ENCODE measurements at regions not wholly inside any gene's neighbourhood (a gene's known extent, or its start where the extent isn't known, plus 50 kb on each side); places are given as distances from the start of the nearest gene placed in this dataset.
"Not testable (repeated sequence)": the region's sequence is repeated elsewhere in the genome, so short reads cannot be mapped to it uniquely, and the experiment has no call there.

DNA sequence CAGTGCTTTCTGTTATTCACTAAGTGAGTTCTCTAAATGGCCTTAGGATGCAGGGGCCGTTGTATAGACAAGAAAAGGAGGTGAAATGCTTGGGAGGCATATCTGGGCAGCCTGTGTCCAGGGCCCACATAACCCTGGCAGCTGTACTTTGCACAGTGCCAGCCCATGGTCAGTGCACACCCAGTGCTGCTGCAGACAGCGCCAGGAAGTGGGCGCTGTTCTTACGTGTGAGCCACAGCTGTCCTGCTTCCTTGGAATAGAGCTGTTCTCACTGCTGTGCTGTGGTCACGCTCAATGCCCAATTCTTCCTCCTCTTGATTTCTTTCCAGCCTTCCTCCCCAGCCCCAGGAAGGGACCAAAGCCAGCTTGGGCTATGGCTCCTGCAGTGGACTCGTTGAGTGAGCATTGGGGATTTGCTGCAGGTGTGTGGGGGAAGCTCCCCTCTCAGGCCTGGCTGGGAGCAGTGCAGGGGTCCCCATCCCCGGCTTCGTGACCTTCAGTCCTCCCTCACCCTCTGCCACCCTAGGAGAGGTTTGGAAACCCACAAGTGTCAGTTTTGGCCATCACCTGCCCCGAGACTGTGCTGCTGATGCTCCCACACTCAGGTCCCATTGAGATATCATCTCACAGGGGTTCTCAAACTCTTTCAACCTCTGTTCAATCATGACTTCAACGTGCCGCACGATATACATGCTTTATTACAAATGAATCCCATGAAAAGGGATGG lies 246.8 kb upstream of the EXOC2 start:
- DNase-seq (ENCODE audit: low read depth), result no peak

- no peak for DNase-seq (ENCODE audit: low read depth)
Observed at GRCh38 chr6:938916-939315, 246.0 kb upstream of the EXOC2 start.

DNA sequence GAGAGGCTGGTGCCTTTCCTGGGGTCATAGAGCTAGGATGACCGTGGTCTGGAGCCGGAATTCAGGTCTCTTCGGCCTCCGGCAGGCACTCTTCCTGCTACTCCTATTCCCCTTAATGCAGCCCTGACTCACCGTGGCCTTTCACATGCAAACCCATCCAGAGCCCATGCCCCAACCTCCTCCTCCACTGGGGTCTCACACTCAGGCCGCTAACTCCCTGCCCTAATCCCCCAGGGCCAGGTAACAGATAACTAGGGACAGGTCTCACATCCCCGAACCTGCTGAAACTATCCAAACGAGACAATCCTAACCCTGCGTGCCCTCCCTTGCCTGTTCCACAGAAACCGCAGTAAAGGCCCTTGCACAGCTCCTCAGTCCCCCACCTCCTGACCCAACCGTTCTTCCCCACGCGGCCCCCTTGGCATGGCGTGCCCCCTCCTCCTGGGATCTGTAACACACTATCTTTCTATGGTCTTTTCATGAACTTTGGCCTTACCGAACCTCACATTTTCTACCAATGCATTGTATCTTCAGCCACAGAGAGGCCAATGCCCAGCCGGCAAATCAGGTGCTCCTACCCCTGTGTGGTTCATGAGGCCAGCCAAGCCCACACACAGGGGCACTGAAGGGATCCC lies 245.4 kb upstream of the EXOC2 start:
- DNase-seq (ENCODE audit: low read depth), result no peak

GRCh38 chr6:935582-935981 lies 242.6 kb upstream of the EXOC2 start:
- no peak for DNase-seq (ENCODE audit: low read depth)

DNA sequence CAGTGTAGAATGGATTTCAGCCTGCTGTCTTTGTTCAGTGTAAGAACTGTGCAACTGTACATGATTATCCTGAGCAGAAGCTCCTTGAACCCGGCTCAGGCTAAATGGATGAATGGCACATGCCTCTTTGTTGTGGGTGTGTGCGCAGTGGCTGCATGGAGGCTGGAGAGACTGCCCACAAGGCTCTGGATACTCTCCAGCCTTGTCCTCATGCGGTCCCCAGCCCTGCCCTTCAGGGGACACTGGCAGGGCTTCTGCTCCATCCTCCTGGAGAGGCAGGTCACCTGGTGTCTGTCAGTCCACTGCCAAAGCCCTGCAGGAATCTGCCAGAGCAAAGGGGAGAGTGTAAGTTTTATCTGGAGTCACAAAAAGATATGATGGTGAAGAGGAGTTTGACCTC lies 241.7 kb upstream of the EXOC2 start:
- DNase-seq (ENCODE audit: low read depth), result no peak

- not testable (repeated sequence) for DNase-seq (ENCODE audit: low read depth)
Observed at GRCh38 chr6:931919-932318, 239.0 kb upstream of the EXOC2 start.

DNA sequence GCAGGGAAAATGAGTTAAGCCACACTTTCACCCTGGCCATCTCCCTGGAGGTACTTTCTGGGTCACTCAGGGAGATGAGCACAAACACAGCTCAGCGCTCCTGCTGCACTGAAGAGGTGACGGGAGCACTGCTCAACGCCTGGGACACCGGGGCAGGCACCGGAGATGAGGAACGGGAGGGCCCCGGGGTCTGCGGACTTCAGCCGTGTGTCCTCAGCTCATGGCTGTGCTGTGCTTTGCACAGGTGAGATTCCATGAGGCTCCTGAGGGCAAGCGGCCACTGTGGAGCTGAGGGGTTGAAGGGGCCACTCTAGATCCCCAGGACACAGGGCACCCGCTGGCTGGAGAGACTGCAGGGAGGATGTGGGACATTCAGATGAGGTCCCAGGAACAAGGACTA lies 234.2 kb upstream of the EXOC2 start:
- DNase-seq (ENCODE audit: low read depth), result no peak

- DNase-seq (ENCODE audit: low read depth), result no peak
Observed at GRCh38 chr6:925656-926213, 232.8 kb upstream of the EXOC2 start.

DNA sequence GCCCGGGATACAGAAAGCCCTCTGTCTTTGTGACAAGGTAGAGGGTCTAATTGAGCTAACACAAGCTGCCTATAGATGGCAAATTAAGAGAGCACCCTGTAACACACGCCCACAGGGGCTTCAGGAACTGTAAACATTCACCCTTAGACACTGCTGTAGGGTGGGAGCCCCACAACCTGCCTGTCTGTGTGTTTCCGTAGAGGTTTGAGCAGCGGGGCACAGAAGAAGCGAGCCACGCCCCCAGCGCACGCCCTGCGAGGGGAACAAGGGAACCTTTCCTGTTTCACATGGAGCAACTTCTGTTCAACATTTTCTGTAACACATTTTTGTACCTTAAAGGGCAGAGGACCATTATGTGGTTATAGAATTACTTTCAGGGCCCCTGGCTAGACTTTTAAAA lies 231.7 kb upstream of the EXOC2 start:
- no peak for DNase-seq (ENCODE audit: low read depth)

DNA sequence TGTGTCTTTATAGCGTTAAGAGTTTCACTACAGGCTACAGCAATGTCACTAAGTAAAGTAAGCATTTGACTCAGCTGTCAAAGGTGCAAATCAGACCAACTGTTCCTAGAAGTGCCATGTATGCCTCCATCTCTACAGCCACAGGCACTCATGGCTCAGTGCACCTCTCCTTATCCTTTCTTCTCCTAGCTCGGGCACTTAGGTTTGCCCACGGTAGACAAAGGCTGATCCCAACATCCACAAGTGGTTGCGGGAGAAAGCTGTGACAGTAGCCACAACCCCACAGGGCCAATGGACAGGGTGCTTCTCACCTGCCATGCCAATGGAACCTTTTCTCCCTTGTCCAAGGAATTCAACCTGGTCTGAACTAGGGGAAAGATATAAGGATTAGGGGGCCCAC lies 228.5 kb upstream of the EXOC2 start:
- no peak for DNase-seq (ENCODE audit: low read depth)

DNA sequence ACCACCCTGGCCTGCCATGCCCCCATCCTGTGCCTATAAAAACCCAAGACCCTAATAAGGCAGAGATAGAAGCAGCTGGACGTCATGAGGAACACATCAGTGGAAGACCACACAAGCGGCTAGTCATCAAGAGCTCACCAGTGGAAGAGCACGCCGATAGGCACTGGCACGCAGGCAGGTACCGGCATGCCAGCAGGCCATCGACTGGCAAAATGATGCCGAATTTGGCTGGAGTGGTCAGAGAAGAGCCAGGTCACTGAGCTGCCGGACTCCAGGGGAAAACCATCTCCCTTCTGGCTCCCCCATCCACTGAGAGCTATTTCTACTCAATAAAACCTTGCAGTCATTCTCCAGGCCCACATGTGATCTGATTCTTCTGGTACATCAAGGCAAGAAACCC lies 227.6 kb upstream of the EXOC2 start:
- no peak for DNase-seq (ENCODE audit: low read depth)

GRCh38 chr6:919500-919899 lies 226.6 kb upstream of the EXOC2 start:
- no peak for DNase-seq (ENCODE audit: low read depth)

DNA sequence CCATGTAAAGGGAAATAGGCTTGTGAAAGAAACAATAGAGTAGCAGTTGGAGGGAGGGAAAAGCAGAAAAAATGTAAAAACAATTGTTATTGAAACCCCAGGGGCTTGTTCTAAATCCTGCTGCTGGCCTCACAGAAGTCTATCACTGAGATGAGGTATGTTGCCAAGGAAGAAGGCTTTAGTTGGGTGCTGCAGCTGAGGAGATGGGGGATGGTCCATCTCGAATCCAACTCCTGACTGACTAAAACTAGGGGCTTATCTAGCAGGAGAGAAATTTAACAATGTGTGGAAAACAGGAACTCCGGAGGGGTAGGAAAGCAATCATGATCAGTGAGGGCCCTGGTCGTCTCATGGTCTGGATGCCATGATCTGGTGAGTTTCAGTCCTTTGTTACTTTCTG lies 225.0 kb upstream of the EXOC2 start:
- DNase-seq (ENCODE audit: low read depth), result no peak

DNA sequence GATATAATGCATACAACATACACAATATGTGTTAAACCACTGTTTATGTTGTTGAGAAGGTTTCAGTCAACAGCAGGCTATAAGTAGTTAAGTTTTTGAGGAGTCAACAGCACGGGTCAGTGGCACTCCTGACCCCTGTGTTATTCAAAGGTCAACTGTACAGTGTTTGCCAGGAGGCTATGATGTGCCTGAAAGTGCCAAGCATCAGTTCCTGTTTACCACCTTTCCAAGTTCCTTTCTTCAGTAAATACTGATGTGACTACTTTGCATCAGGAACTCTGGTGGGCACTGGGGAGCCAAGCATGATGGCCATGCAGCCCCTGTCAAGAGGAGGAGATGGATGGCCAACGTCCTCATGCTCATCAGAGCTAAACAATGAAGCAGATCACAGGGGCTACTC lies 224.4 kb upstream of the EXOC2 start:
- DNase-seq (ENCODE audit: low read depth), result no peak

- DNase-seq (ENCODE audit: low read depth), result no peak
Observed at GRCh38 chr6:916131-916530, 223.2 kb upstream of the EXOC2 start.

DNA sequence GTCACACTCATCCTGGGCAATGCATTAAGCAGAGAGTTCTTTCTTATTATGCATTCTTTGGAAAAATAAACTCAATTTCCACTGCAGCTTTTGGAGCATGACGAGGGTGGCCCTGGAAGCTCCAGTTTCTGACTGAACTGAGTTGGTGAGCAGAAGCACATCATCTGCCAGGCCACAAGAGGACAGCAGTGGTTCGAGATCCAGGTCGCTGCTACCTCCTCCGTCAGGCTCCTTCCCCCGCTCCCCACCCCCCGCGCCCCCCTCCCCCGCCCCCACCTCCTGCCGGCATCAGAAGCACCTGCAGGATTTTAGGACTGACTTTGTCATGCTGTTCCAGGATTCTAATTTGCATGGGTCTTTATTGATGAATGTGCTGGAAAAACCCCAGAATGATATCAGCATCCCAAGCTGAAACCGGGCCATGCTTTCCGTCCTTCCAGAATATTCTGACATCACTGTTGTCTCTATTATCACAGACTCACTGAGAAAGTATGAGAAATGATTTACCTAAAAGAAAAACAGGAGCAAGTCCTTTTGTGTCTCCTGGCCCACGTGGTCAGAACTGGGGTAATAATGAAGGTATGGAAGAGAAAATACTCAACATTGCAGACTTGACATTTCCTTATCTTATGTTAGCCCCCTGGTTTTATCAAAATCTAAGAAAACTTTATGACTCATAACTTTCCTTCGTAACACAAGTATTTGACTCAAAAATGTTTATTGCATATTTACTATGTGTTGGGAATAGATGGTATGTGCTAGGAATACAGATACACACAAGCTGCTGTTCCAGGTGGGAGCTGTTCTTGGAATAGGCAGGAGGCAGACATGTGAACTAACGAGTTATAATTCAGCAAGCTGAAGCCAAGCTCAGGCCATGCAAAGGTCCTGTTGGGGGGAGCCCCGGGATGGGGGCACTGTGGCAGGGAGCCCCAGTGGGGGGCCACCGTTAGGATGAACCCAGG lies 220.2 kb upstream of the EXOC2 start:
- DNase-seq (ENCODE audit: low read depth), result peak; percentile 63

- no peak for DNase-seq (ENCODE audit: low read depth)
Observed at GRCh38 chr6:907928-908327, 215.0 kb upstream of the EXOC2 start.

GRCh38 chr6:906920-907319 lies 214.0 kb upstream of the EXOC2 start:
- no peak for DNase-seq (ENCODE audit: low read depth)

DNA sequence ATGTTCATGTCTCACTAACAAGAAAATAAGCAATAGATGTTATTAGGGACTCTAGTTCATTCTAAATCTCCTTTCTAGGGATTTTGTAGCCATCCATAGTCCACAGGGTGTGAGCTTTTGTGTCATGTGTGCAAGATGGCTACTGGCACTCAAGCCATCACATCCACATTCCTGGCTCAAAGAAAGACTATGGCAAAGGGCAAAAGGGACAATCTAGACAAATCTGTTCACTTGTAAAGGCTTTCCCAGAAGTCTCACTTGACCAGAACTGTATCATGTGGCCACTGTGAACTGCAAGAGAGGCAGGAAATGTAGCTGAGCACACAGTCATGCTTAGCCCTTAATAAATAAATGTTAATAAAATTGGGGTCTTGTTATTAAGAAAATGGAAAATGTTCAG lies 212.6 kb upstream of the EXOC2 start:
- DNase-seq (ENCODE audit: low read depth), result no peak

- no peak for DNase-seq (ENCODE audit: low read depth)
Observed at GRCh38 chr6:904994-905393, 212.1 kb upstream of the EXOC2 start.

- DNase-seq (ENCODE audit: low read depth), result peak; percentile 22
Observed at GRCh38 chr6:903761-904160, 210.8 kb upstream of the EXOC2 start.

- DNase-seq (ENCODE audit: low read depth), result no peak
Observed at GRCh38 chr6:901696-902460, 208.9 kb upstream of the EXOC2 start.
